ENCODE measurements at regions not wholly inside any gene's neighbourhood (a gene's known extent, or its start where the extent isn't known, plus 50 kb on each side); places are given as distances from the start of the nearest gene placed in this dataset.

DNA sequence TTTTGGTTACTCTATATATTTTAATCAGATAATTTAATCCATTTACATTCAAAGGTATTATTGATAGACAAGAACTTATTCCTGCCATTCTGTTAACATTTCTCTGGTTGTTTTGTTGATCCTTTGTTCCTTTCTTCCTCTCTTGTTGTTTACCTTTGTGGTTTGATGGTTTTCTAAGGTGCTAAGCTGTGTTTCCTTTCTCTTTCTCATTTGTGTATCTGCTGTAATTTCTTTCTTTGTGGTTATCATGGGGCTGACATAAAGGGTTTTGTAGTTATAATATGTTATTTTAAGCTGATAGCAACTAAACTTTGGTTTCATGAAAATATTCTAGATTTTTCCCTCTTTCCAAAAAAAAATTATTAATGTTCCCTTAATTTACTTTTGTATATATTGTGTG is 179.2 kb downstream of the NDUFA10 start:
- no peaks in the 10 kb centered on the region for H3K4me1 ChIP-seq
- no peaks in the 10 kb centered on the region for H3K36me3 ChIP-seq
- DNase-seq = no peak
- peaks cover 0 to 28% (median 10%) of the 10 kb centered on the region in 12 donors for H3K9me3 ChIP-seq
- ATAC-seq = no peak
- no peak overlapping the region for H3K27ac ChIP-seq
- no peak overlapping the region for H3K4me3 ChIP-seq
- H3K27me3 ChIP-seq = peaks cover 0 to 5% (median 0%) of the 10 kb centered on the region in 9 donors
- intact Hi-C loops (cut with DNase I) = no loop called here
- no peak for TF ChIP-seq POLR2A (IDR thresholded peaks at IDR 0.05)
- TF ChIP-seq, protein P1, sequence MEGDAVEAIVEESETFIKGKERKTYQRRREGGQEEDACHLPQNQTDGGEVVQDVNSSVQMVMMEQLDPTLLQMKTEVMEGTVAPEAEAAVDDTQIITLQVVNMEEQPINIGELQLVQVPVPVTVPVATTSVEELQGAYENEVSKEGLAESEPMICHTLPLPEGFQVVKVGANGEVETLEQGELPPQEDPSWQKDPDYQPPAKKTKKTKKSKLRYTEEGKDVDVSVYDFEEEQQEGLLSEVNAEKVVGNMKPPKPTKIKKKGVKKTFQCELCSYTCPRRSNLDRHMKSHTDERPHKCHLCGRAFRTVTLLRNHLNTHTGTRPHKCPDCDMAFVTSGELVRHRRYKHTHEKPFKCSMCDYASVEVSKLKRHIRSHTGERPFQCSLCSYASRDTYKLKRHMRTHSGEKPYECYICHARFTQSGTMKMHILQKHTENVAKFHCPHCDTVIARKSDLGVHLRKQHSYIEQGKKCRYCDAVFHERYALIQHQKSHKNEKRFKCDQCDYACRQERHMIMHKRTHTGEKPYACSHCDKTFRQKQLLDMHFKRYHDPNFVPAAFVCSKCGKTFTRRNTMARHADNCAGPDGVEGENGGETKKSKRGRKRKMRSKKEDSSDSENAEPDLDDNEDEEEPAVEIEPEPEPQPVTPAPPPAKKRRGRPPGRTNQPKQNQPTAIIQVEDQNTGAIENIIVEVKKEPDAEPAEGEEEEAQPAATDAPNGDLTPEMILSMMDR (IDR thresholded peaks at IDR 0.05) = no peak

DNA sequence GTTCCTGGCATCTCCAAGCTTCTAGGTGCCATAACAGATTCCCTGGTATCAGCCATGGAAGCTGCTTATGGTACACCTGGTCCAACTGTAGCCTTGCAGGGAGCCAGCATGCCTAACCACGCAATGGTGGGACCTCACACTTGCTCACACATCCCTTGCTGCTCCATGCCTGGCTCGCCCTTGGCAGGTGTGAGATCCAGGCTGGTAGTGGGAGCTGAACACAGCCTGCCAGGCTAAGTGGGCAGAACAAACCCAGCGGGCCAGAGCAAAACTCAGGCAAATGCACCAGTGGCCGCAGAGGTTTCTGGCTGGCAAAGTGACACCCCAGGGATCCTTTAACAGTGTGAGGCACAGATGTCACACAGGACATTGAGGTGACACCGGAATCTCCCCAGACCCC is 185.8 kb downstream of the NDUFA10 start:
- H3K27ac ChIP-seq = no peak overlapping the region
- WGBS, 4 donors = 71 to 91% (median 73%) methylated on average over 5 of the region's 5 CpGs
- DNase-seq (no peak), ATAC-seq (no peak)
- intact Hi-C loops (cut with DNase I) = no loop called here
- H3K36me3 ChIP-seq = no peaks in the 10 kb centered on the region
- no peak overlapping the region for H3K4me3 ChIP-seq
- no peak for TF ChIP-seq POLR2A (IDR thresholded peaks at IDR 0.05)
- TF ChIP-seq, protein P1 (IDR thresholded peaks at IDR 0.05) = no peak
- H3K4me1 ChIP-seq = no peaks in the 10 kb centered on the region
- H3K9me3 ChIP-seq = peaks cover 0 to 18% (median 3%) of the 10 kb centered on the region in 12 donors
- peaks cover 0 to 4% (median 0%) of the 10 kb centered on the region in 9 donors for H3K27me3 ChIP-seq

DNA sequence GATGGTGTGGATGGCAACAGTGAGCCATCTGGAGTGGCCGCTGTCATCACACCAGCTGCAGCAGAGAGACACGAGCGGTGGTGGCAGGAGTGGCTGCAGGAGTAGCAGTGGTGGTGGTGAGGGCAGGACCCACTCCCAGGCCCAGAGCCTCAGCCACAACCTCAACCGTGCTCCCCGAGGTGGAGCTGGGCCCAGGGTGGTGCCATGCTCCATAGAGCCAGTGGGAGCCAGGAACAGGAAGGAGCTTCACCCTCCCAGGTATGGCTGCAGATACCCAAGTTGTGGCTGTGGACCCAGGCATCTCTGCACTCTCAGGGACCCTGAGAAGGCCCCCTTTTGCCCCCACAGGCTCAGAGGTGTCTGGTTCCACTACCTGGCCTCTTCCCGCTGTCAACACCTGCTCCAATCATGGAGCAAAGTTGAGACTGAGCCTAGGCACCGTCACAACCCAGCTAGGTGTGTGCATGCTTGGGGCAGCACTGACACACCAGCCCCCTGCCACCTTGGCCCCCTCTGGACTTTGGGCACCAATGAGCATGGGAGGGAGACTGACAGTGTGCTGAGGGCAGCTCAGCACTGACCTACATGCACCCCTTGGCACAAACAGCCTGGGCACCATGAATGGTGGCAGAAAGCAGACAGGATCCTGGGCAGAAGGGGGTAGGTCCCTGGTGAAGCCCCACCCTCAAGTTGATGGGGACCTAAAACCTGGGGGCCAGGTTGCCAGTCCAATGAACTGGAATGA is 188.9 kb downstream of the NDUFA10 start:
- 86 to 93% (median 90%) methylated on average over 6 to 7 of the region's 7 CpGs for WGBS, 4 donors
- no peak overlapping the region for H3K27ac ChIP-seq
- peaks cover 0 to 4% (median 0%) of the 10 kb centered on the region in 9 donors for H3K27me3 ChIP-seq
- H3K4me3 ChIP-seq = no peak overlapping the region
- H3K36me3 ChIP-seq = no peaks in the 10 kb centered on the region
- DNase-seq (no peak), ATAC-seq (no peak)
- peaks cover 0 to 7% (median 0%) of the 10 kb centered on the region in 12 donors for H3K9me3 ChIP-seq
- intact Hi-C loops (cut with DNase I) = no loop called here
- H3K4me1 ChIP-seq = peaks cover 0 to 7% (median 0%) of the 10 kb centered on the region in 12 donors
- no peak for TF ChIP-seq POLR2A (IDR thresholded peaks at IDR 0.05)
- TF ChIP-seq, protein P1 (IDR thresholded peaks at IDR 0.05) = no peak

DNA sequence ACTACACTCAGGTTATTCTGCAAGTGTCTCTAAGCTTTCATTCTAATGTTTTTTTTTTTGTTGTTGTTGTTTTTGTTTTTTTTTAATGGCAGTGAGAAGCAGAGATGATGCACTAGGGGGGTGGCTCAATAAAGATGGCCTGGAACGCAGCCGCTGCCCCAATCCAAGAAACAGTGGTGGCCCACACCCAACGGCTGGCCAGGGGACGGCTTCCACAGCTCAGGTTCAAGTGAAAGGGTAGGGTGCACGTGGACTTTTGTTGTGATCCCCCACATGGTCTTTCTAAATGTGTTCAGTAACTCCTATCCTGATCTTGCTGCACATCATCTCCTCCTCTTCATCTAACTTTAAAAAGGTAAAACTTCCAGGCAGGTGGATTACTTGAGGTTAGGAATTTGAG is 190.1 kb downstream of the NDUFA10 start:
- H3K4me1 ChIP-seq = peaks cover 0 to 14% (median 4%) of the 10 kb centered on the region in 12 donors
- TF ChIP-seq, protein P1 (IDR thresholded peaks at IDR 0.05) = no peak
- no peak for TF ChIP-seq POLR2A (IDR thresholded peaks at IDR 0.05)
- H3K4me3 ChIP-seq = no peak overlapping the region
- H3K9me3 ChIP-seq = peaks cover 0 to 7% (median 0%) of the 10 kb centered on the region in 12 donors
- peaks cover 0 to 4% (median 0%) of the 10 kb centered on the region in 9 donors for H3K27me3 ChIP-seq
- intact Hi-C loops (cut with DNase I) = no loop called here
- no peaks in the 10 kb centered on the region for H3K36me3 ChIP-seq
- no peak overlapping the region for H3K27ac ChIP-seq
- 83 to 94% (median 94%) methylated on average over 5 of the region's 5 CpGs for WGBS, 4 donors
- DNase-seq = no peak
- no peak for ATAC-seq
